ENCODE measurements at regions not wholly inside any gene's neighbourhood (a gene's known extent, or its start where the extent isn't known, plus 50 kb on each side); places are given as distances from the start of the nearest gene placed in this dataset.

DNA sequence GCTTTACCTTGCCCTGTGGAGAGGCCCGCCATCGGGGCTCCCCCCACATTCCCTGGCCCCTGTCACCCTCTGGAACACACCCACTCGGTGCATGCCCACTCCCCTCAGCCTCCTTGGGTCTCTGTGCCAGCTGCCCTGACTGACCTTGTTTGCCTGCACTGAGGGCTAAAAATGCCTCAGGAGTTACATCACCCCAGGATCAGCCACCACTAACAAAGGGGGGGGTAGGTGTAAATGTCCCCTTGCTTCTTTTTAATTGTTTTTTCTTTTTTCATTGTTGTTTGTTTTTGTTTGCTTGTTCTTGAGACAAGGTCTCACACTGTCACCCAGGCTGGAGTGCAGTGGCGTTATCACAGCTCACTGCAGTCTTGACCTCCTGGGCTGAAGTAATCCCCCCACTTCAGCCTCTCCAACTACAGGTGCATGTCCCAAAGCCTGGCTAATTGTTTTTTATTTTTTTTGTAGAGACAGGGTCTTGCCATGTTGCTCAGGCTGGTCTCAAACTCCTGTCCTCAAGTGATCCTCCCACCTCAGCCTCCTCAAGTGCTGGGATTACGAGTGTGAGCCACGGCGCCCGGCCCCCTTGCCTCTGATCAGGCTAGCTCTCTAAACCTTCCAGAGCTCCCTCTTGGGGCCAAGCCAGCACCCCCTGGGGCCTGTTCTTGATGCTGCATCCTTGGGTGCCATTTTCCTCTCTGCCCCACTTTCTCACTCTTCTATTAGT lies 297.1 kb downstream of the UQCRFS1 start:
- no peak overlapping the region for H3K4me3 ChIP-seq (ENCODE audit: low read length)
- no peak for TF ChIP-seq ZNF274 (IDR thresholded peaks at IDR 0.05; ENCODE audit: low read depth, low read length)

DNA sequence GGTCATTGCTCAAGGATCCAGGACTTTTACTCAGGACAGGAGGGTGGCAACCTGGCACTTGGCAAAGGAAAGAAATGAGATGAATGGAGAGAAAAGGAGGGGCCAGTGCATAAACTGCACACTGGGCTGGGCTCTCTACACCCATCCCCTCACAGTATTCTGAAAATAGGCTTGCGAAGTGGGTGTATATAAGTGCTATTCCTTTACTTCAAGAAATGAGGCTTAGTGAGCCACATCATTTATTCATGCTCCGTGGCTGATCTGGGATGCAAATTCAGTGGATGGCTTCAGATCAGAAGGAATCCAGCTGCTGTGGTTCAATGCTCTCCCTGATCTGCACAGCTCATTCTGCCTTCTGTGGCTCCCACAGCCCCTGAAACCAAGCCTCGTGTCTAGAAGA lies 297.7 kb downstream of the UQCRFS1 start:
- no peak overlapping the region for H3K4me3 ChIP-seq (ENCODE audit: low read length)
- no peak for TF ChIP-seq ZNF274 (IDR thresholded peaks at IDR 0.05; ENCODE audit: low read depth, low read length)

DNA sequence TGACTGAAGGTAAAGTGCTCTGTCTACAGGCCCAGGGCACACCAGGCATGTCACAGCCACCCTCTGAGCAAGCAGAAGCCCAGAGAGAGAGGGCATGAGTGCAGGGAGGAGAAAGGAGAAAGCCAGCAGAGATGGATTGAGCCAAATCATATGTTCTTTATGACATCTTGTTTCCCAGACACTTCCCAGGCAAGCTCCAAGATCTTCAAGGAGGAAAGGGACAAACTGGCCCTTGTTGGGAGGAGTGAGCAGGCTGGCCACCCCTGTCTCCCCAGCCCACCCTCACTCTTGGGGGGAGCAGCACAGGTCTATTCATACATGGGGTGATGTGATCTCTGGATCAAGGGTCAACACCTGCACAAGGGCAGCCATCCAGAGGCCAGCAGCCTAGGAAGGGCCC lies 298.8 kb downstream of the UQCRFS1 start:
- no peak overlapping the region for H3K4me3 ChIP-seq (ENCODE audit: low read length)
- TF ChIP-seq ZNF274 (IDR thresholded peaks at IDR 0.05; ENCODE audit: low read depth, low read length) = no peak

DNA sequence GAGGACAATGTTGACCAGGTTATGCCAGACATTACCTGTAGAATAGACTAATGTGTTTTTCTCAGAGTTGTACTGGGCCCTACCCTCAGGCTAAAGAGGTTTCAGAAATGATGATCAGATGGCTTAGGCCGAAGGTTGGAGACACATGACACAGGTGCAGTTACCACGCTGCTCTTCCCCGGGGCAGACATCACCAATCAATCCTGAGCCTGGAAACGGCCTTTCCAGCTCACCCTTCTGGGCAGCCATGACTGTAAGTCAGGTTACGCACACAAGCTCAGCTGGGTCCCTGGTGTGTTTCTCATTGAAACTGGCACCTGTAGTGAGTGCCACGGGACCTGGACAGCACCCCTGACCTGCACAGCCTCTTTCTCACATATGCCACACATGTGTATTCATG lies 299.3 kb downstream of the UQCRFS1 start:
- no peak overlapping the region for H3K4me3 ChIP-seq (ENCODE audit: low read length)
- TF ChIP-seq ZNF274 (IDR thresholded peaks at IDR 0.05; ENCODE audit: low read depth, low read length) = no peak

DNA sequence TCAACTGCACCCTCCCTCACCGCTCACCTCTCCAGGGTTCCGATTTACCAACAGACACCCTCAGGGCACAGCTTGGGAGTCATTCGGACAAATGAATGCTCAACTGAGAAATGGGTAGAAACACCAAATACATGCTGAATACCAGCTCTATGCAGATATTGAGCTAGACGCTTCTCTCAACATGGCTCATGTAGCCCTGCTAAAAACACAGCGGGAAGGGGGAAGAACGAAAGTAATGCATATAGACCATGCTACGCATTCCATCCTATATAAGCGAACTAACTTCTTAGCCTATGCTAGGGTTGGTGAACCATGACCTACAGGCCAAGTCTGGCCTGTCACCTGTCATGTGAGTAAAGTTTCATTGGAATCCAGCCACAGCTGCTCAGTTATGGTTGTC lies 304.0 kb downstream of the UQCRFS1 start:
- no peak overlapping the region for H3K4me3 ChIP-seq (ENCODE audit: low read length)
- no peak for TF ChIP-seq ZNF274 (IDR thresholded peaks at IDR 0.05; ENCODE audit: low read depth, low read length)

DNA sequence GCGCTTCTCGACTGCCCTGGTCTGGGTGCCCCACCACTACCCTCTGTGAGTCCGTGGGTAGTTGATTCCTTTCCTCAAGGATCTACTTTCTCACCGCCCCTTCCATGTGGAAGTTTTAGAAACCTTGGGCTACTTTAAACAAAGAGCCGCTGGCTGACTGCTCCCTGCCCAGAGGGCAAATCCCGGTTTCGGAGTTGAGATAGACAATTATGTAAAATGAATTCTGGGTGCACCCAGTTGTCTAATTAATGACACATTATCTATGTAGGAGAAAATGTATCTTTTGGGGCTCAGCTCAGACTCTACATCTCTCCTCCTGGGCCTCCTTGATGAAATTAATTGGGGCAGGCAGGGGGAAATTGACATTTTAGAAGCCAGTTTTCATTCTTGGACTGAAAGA lies 305.4 kb downstream of the UQCRFS1 start:
- no peak overlapping the region for H3K4me3 ChIP-seq (ENCODE audit: low read length)
- TF ChIP-seq ZNF274 (IDR thresholded peaks at IDR 0.05; ENCODE audit: low read depth, low read length) = no peak

DNA sequence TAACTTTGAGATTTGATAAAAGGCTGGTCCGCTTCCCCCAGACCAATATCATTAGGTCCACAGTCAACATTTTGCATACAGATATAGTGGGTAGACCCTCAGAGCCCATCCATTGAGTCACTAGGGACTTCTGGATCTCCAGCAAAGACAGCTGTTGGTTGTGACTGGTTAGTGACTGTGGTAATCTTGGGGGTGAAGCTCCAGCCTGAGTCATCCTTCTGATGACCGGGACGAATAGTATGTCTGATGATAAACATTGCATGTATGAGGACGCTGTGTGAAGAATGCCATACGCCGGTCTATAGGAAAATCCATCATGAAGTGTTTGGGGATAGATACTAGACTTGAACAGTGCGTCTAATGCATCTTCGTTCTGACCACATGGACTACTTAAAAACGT lies 307.0 kb downstream of the UQCRFS1 start:
- no peak overlapping the region for H3K4me3 ChIP-seq (ENCODE audit: low read length)
- no peak for TF ChIP-seq ZNF274 (IDR thresholded peaks at IDR 0.05; ENCODE audit: low read depth, low read length)

DNA sequence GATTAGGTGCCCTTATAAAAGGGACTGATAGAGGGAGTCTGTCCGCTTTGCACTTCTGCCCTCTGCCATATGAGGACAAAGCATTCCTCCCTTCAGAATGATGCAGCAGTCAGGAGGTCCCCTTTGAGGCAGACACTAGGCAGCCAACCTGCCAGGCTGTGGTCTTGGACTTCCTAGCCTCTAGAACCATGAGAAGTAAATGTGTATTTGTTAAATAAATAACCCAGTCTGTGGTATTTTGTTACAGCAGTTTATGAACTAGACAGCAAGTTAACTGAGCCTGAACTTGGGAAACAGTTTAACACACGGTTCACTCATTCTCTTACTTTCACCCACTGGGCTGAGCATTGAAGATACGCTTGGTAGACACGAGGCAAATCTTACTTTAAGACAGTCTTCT lies 313.2 kb downstream of the UQCRFS1 start:
- H3K4me3 ChIP-seq (ENCODE audit: low read length) = no peak overlapping the region
- no peak for TF ChIP-seq ZNF274 (IDR thresholded peaks at IDR 0.05; ENCODE audit: low read depth, low read length)

DNA sequence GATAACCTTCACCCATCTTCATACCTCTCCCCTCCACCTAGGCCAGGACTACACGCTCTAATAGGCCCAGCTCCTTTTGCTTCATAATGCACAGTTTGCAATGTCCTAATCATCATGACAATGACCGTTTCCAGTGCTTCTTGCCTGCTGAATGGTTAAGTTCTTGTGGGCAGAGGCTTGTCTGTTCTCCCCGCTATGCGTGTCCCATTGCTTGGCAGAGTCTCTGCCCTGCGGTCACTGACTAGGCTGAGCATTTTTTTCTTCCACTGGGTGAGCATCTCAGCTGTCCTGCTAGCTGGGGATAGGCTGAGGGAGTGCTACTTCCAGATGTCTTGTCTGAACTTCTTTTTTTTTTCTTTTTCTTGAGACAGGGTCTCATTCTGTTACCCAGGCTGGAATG lies 314.7 kb downstream of the UQCRFS1 start:
- no peak overlapping the region for H3K4me3 ChIP-seq (ENCODE audit: low read length)
- no peak for TF ChIP-seq ZNF274 (IDR thresholded peaks at IDR 0.05; ENCODE audit: low read depth, low read length)

DNA sequence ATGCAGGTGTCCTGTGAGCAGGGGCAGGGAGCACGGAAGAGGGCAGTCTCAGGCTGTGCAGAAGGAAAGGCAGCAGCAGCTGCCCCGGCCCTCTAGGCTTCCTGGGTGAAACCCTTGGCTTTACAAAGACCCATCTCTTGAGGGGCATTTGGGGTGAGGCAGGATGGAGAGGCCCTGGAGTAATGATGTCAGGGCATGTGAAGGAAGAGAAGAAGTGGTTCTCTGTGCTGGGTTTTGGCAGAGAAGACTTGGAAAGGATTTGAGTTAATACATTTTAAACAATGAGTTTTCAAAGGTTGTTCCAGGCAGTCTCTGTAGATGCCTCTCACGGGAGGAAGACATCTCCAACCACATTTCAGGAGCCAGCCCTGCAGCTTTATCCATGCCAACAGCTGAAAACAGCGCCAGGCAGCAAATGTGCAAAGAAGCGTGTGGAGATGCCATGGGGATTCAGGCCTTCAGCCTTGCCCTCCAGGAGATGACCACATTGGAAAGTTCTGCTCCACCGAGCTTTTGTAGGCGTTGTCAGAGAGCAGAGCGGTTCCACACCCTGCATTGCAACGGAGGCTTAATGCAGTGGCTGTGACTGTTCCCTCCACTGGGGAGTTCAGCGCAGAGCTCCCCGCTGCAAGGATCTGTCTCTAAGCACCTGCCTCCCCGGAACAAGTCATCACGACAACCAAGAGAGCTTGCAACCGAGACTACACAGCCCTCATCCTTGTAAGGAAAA lies 322.8 kb downstream of the UQCRFS1 start:
- H3K4me3 ChIP-seq (ENCODE audit: low read length) = no peak overlapping the region
- no peak for TF ChIP-seq ZNF274 (IDR thresholded peaks at IDR 0.05; ENCODE audit: low read depth, low read length)

DNA sequence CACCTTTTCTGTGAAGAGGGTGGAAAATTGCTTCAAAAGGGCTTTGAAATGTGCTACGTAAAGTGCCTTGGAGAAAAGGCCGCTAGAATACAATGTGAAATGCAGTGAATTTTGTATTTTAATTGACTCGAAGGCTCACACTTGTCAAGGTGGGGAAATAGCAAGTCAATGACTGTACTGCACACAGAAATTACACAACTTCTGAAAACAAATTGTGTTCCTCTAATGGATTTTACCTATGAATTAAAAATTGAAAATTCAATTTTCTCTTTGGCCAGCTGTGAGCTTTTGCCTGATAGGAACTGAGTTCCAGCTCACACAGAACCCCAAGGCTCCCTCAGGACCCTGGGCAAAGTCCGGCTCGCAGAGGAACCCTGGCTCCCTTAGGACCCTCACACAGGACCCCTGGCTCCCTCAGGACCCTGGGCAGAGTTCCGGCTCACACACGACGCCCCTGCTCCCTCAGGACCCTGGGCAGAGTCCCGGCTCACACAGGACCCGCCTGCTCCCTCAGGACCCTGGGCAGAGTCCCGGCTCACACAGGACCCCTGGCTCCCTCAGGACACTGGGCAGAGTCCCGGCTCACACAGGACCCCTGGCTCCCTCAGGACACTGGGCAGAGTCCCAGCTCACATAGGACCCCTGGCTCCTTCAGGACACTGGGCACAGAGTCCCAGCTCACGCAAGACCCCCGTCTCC lies 324.9 kb downstream of the UQCRFS1 start:
- TF ChIP-seq ZNF274 (IDR thresholded peaks at IDR 0.05; ENCODE audit: low read depth, low read length) = no peak
- no peak overlapping the region for H3K4me3 ChIP-seq (ENCODE audit: low read length)

DNA sequence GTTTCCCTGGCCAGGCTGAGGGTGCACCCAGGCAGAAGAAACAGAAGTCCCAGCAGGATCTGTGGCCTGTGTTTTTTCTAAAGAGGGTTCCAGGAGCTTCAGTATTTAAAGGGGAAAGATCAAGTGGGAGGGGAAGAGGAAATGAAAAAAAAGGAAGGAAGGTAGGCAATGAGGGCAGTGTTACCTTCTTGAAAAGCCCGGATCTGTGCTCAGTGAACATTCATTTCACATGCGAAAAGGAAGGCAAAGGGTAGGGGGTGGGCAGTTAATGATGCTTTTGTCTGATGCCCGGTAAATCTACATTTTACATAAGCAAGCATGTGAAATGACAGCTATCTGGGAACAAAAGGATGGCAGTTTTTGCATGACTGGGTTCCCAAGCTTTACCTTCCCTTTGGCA lies 326.2 kb downstream of the UQCRFS1 start:
- no peak for TF ChIP-seq ZNF274 (IDR thresholded peaks at IDR 0.05; ENCODE audit: low read depth, low read length)
- no peak overlapping the region for H3K4me3 ChIP-seq (ENCODE audit: low read length)

DNA sequence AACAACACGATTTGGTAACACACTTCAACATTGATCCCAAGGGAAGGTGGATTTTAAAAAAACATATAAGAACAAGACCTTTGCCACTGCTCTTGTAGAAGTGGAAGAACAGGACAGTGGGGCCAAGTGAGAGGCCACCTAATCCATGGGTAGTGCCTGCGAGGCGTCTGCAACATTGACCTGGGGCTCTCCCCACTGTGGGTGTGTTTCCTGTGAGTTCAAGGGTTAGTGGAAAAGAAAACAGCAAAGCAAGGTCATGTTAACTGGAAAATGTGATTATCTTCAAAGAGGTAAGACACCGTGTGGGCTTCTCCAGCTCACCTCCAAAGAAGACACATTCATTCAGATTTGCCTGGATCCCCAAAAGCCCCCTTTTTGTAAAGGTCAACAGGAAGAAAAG lies 327.0 kb downstream of the UQCRFS1 start:
- no peak for TF ChIP-seq ZNF274 (IDR thresholded peaks at IDR 0.05; ENCODE audit: low read depth, low read length)
- no peak overlapping the region for H3K4me3 ChIP-seq (ENCODE audit: low read length)

DNA sequence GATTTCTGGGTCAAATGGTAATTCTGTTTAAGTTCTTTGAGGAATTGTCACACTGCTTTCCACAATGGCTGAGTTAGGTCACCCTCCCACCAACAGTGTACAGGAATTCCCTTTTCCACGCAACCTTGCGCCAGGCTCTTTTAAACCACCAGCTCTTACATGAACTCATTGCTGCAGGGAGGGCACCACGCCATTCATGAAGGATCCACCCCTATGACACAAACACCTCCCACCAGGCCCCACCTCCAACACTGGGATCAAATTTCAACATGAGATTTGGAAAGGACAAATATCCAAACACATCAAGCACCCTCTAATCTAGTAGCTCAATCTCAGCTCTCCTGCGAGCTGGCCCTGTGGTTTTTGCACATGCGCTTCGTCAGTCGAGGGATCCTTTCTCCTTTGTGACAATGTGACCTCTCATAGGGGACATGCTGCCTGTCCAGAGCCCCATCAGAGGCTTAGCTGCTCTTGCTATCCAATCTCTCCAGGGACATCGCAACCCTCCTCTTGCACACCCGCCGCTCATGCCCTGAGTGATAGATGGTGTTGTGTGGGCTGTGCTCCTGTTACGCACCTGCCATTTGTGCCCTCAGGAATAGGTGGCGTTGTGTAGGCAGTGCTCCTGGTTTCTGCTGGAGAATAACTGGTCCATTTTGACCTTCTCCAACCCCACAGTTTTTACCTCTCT lies 328.0 kb downstream of the UQCRFS1 start:
- no peak for TF ChIP-seq ZNF274 (IDR thresholded peaks at IDR 0.05; ENCODE audit: low read depth, low read length)
- H3K4me3 ChIP-seq (ENCODE audit: low read length) = no peak overlapping the region

All from GM08714 (cell line).